IPS-18c (cell line): ENCODE measurements at regions not wholly inside any gene's neighbourhood (a gene's known extent, or its start where the extent isn't known, plus 50 kb on each side); places are given as distances from the start of the nearest gene placed in this dataset.

Experiments used
- H3K4me3 ChIP-seq: 2 replicates; pipeline ENCODE4 v1.7.0; 2013; ENCODE audit warnings: low read depth, mild to moderate bottlenecking, low read length, moderate library complexity; ENCODE audit not compliant: insufficient read depth
- H3K9me3 ChIP-seq: one replicate; pipeline ENCODE4 v1.6.1; 2013; ENCODE audit warnings: mild to moderate bottlenecking, low read length, moderate library complexity; ENCODE audit not compliant: control insufficient read depth, insufficient read depth

GRCh38 chr5:3024126-3024525, 272.6 kb upstream of the IRX2 start:
- no peak overlapping the region for H3K4me3 ChIP-seq
- no peaks in the 10 kb centered on the region for H3K9me3 ChIP-seq

DNA sequence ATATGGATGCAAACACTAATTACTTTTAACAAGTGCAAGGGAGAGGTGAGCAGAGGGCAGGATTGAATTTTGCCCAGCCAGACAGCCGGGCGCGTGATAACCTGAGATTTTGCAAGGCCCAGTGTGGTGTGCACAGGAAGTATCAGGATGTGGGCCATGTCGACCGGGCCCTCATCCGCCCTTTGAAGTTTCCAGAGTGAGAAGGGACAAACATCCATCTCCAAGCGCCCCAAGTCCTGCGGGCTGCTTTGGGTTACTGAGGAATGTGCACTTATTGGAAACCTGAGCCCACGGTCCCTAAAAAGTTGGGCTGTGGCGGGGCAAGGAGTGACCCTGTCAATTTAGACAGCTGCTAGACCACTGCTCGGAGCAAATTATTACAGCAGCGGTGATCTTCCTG, 272.2 kb upstream of the IRX2 start:
- Histone ChIP-seq H3K9me3 (no peaks in the 10 kb centered on the region), H3K4me3 (no peak overlapping the region)

DNA sequence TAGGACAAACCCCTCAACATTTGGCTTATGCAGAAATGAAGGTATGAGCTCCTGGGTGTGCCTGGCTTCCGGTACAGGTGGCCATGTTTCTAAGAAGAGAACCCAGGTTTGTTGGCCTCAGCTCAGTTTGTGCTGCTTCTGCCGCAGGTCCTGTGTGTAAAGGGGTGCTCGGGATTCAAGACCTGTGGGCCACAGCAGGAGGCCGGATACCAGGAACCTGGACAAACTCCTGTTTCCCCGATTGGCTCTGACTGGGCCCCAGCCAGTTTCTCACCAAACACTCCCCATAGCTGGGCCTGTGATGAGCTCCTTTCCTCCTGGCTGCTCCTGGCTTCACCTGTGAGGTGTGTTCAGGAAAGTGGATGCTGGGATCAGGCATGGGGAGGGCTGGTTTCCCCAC, 271.2 kb upstream of the IRX2 start:
- Histone ChIP-seq H3K9me3 (no peaks in the 10 kb centered on the region), H3K4me3 (no peak overlapping the region)

DNA sequence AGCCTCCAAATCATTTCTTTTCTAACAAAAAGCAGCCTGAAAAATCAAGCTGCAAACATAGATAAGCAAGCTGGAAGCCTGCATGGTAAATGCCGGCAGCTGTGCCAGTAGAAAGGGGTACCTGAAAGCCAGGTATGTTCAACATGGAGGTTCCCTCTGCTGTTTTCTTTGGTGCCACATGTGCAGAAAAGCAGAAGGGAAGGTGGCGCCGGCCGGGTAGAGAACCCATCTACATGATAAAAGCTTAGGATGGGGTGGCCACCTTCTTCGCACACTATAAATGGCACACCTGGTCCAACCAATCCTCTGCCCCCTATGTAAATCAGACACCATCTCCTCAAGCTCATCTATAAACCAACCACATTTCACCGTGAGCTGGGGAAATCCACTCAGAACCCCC, 268.9 kb upstream of the IRX2 start:
- no peak overlapping the region for H3K4me3 ChIP-seq
- peaks cover 2% of the 10 kb centered on the region for H3K9me3 ChIP-seq

DNA sequence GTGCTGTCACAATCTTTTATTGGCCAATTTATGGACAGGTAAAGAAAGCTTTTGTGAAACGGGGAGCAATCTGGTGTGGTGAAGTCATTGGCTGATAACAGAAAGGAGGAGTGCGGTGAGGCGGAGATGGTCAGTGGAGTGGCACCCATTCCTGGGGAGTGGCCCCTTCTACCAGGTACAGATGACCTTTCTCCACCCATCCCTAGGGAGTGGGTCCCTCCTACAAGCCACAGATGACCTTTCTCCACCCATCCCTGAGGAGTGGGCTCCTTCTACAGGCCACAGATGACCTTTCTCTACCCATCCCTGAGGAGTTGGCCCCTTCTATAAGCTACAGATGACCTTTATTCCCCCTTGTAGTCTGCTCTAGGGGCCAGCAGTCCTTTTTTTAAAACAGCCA, 267.6 kb upstream of the IRX2 start:
- Histone ChIP-seq H3K4me3 (no peak overlapping the region), H3K9me3 (peaks cover 2% of the 10 kb centered on the region)

- H3K4me3 ChIP-seq, result no peak overlapping the region
- H3K9me3 ChIP-seq, result no peaks in the 10 kb centered on the region
Measured at GRCh38 chr5:3011764-3012017, 260.2 kb upstream of the IRX2 start.

- no peaks in the 10 kb centered on the region for H3K9me3 ChIP-seq
- H3K4me3 ChIP-seq, result no peak overlapping the region
Measured at GRCh38 chr5:3010953-3011763, 259.7 kb upstream of the IRX2 start.

- H3K4me3 ChIP-seq, result no peak overlapping the region
- no peaks in the 10 kb centered on the region for H3K9me3 ChIP-seq
Measured at GRCh38 chr5:3010301-3010952, 258.9 kb upstream of the IRX2 start.

GRCh38 chr5:3009605-3010004, 258.1 kb upstream of the IRX2 start:
- no peaks in the 10 kb centered on the region for H3K9me3 ChIP-seq
- H3K4me3 ChIP-seq, result no peak overlapping the region

GRCh38 chr5:3007577-3007976, 256.1 kb upstream of the IRX2 start:
- H3K4me3 ChIP-seq, result no peak overlapping the region
- H3K9me3 ChIP-seq, result no peaks in the 10 kb centered on the region

- H3K9me3 ChIP-seq, result no peaks in the 10 kb centered on the region
- H3K4me3 ChIP-seq, result no peak overlapping the region
Measured at GRCh38 chr5:3006961-3007551, 255.6 kb upstream of the IRX2 start.

DNA sequence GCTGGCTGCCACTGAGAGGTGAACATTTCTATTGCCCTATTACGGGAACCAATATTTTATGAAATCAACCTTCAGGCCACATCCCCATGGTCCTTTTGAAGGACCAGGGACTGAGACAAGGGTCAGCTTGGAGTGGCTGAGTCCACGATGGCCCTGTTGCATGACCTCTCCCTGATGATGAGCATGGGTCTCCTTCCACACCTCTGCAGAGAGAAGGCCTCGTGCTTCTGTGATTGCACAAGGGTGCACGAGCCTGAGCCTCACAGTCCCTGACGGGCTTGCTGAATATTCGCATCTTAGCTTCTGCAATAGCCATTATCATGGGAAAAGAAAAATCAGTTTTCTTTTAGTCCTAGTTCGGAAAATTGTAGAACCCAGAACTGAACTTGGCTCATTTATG, 255.0 kb upstream of the IRX2 start:
- no peaks in the 10 kb centered on the region for H3K9me3 ChIP-seq
- no peak overlapping the region for H3K4me3 ChIP-seq

- Histone ChIP-seq H3K9me3 (peaks cover 4% of the 10 kb centered on the region), H3K4me3 (no peak overlapping the region)
Measured at GRCh38 chr5:3004361-3005080, 253.0 kb upstream of the IRX2 start.

GRCh38 chr5:3002230-3002629, 250.8 kb upstream of the IRX2 start:
- Histone ChIP-seq H3K4me3 (no peak overlapping the region), H3K9me3 (peaks cover 4% of the 10 kb centered on the region)

DNA sequence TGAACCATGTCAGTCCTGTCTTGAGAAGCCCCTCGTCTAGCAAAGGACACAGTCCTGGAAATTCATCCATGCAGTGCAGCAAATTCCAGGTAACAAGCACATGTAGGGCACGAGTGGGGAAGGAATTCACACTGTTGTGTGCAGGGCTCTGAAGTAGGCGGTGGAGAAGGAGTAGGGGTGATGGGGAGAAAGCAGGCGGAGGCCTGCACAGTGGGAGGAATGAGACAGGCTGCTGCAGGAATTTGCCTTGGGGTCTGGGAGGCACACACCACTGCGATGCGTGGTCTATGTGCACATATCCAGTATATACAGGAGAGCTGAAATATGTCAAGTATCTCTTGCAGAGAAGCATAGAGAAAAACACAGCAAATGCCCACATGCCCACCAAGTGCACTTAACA, 249.2 kb upstream of the IRX2 start:
- H3K4me3 ChIP-seq, result no peak overlapping the region
- peaks cover 4% of the 10 kb centered on the region for H3K9me3 ChIP-seq

GRCh38 chr5:2999926-3000325, 248.4 kb upstream of the IRX2 start:
- H3K9me3 ChIP-seq, result peaks cover 4% of the 10 kb centered on the region

GRCh38 chr5:2998106-2998505, 246.6 kb upstream of the IRX2 start:
- Histone ChIP-seq H3K4me3 (no peak overlapping the region), H3K9me3 (peaks cover 4% of the 10 kb centered on the region)

More at GRCh38 chr5:2999926-3000325, 248.4 kb upstream of the IRX2 start:
- H3K4me3 ChIP-seq, result no peak overlapping the region

- peaks cover 4% of the 10 kb centered on the region for H3K9me3 ChIP-seq
Measured at GRCh38 chr5:2997179-2997578, 245.7 kb upstream of the IRX2 start.

More at GRCh38 chr5:2997179-2997578, 245.7 kb upstream of the IRX2 start:
- H3K4me3 ChIP-seq, result no peak overlapping the region
